Adrenal gland (tissue), 9 donors: ENCODE measurements at regions not wholly inside any gene's neighbourhood (a gene's known extent, or its start where the extent isn't known, plus 50 kb on each side); places are given as distances from the start of the nearest gene placed in this dataset.

Experiments
- DNase-seq, 7 donors: peaks; one replicate each; pipeline ENCODE4 v3.0.0-alpha.2; 2019 to 2020
- H3K27ac ChIP-seq, 5 donors: fragments of 200-600 bp; sonication (generic) in 4 of 5; 1 replicate in 3 of 5; 2 replicates in 2 of 5; pipeline versions ENCODE4 v1.5.1 to v1.8.0; 2016 to 2020; ENCODE audit warnings: mild to moderate bottlenecking in 1 of 5
- H3K27me3 ChIP-seq: fragments of 200-600 bp; 2 replicates; pipeline ENCODE4 v1.8.0; 2021
- H3K36me3 ChIP-seq, 2 donors: fragments of 200-600 bp; replicated peaks in 1 of 2; 1 replicate in 1 of 2; 2 replicates in 1 of 2; pipeline versions ENCODE4 v1.5.1 to v1.8.0; 2018 to 2022
- H3K4me1 ChIP-seq, 2 donors: fragments of 200-600 bp; replicated peaks in 1 of 2; 1 replicate in 1 of 2; 2 replicates in 1 of 2; pipeline versions ENCODE4 v1.5.1 to v1.8.0; 2018 to 2021
- H3K4me3 ChIP-seq, 4 donors: fragments of 200-600 bp; sonication (generic) in 3 of 4; one replicate each; pipeline ENCODE4 v1.5.1; 2016 to 2018
- H3K9me3 ChIP-seq, 3 donors: fragments of 200-600 bp; sonication (generic) in 1 of 3; replicated peaks in 1 of 3; 1 replicate in 2 of 3; 2 replicates in 1 of 3; pipeline versions ENCODE4 v1.5.1 to v1.8.0; 2016 to 2021
- POLR2A ChIP-seq, 2 donors: fragments of 450-650 bp; IDR thresholded peaks; one replicate each; pipeline ENCODE4 v1.6.1; 2017; ENCODE audit warnings: antibody characterized with exemption in 2 of 2, mild to moderate bottlenecking in 2 of 2, moderate library complexity in 1 of 2
- WGBS, 4 donors: extraction: QIAGEN DNeasy Blood & Tissue Kit in 2 of 4; methylation state at CpG; one replicate each; pipeline versions ENCODE4 v1.1.5 to v1.1.7; 2013 to 2017; 5-methylcytosine and 5-hydroxymethylcytosine counted together
- intact Hi-C, 2 donors: fragments of 100-400 bp; cut with DNase I; formaldehyde crosslinking; loops; one replicate each; pipeline versions ENCODE4 v1.14.1 to v1.15.0; 2022 to 2023
- TF ChIP-seq, protein P1 (sequence below), 6 experiments: fragments of 450-650 bp in 4 of 6; fragments of 200-600 bp in 2 of 6; sonication (generic) in 1 of 6; IDR thresholded peaks; 1 replicate in 5 of 6; 2 replicates in 1 of 6; pipeline versions ENCODE4 v1.5.1 to v1.8.0; 2016 to 2021; ENCODE audit warnings: antibody characterized with exemption in 6 of 6, mild to moderate bottlenecking in 2 of 6, moderate library complexity in 1 of 6
- donor health status: healthy with polysubstance abuse.
- donor health status: Bipolar disorder and iron deficiency.
- donor health status: DM: yes; HTN: yes; CAD: no.
- donor health status: DM: no; HTN: no; CAD: no.
- donor health status: DM: no; HTN: no; CAD: no.

DNA sequence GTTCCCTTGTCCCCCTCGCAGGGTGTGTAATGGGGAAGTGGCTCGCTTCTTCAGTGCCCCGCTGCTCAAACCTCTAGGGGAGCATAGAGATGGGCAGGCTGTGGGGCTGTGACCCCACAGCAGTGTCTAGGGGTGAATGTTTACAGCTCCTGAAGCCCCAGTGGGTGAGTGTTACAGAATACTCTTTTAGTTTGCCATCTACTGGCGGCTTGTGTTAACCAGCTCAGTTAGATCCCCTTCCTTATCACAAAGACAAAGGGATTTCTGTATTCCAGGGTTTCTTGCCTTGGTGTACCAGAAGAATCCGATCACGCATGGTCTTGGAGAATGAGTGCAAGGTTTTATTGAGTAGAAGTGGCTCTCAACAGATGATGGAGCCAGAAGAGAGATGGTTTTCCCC is 108.1 kb upstream of the IQCM start:
- Histone ChIP-seq H3K4me1 (no peaks in the 10 kb centered on the region), H3K4me3 (no peak overlapping the region), H3K36me3 (no peaks in the 10 kb centered on the region), H3K27ac (no peak overlapping the region), H3K27me3 (no peaks in the 10 kb centered on the region), H3K9me3 (no peaks in the 10 kb centered on the region)
- intact Hi-C loops, result no loop called here
- DNase-seq, result no peak
- TF ChIP-seq, protein P1, sequence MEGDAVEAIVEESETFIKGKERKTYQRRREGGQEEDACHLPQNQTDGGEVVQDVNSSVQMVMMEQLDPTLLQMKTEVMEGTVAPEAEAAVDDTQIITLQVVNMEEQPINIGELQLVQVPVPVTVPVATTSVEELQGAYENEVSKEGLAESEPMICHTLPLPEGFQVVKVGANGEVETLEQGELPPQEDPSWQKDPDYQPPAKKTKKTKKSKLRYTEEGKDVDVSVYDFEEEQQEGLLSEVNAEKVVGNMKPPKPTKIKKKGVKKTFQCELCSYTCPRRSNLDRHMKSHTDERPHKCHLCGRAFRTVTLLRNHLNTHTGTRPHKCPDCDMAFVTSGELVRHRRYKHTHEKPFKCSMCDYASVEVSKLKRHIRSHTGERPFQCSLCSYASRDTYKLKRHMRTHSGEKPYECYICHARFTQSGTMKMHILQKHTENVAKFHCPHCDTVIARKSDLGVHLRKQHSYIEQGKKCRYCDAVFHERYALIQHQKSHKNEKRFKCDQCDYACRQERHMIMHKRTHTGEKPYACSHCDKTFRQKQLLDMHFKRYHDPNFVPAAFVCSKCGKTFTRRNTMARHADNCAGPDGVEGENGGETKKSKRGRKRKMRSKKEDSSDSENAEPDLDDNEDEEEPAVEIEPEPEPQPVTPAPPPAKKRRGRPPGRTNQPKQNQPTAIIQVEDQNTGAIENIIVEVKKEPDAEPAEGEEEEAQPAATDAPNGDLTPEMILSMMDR (IDR thresholded peaks at IDR 0.05), result no peak
- TF ChIP-seq POLR2A (IDR thresholded peaks at IDR 0.05), result no peak
- WGBS, 4 donors, result 72 to 92% (median 86%) methylated on average over 6 of the region's 6 CpGs

DNA sequence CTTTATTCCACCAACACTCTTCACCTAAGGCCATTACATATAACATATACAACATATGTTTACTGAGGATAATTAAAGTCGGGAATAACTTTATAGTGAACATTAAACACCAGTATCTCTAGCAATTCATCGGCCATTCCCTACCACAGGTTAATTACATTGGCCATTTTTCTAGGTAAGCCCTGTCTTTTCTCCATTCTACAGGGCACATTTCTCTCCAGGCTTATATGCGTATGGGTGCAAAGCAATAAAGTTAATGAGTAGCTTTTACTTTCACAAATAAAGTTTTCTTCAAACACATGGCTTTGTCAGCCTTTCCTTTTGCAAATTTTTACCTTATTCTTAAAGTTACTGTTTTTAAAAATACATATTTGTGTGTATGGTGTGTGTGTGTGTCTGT is 111.9 kb upstream of the IQCM start:
- Histone ChIP-seq H3K4me1 (no peaks in the 10 kb centered on the region), H3K27ac (no peak overlapping the region), H3K9me3 (no peaks in the 10 kb centered on the region), H3K27me3 (no peaks in the 10 kb centered on the region), H3K36me3 (no peaks in the 10 kb centered on the region), H3K4me3 (no peak overlapping the region)
- intact Hi-C loops, result no loop called here
- TF ChIP-seq, protein P1 (IDR thresholded peaks at IDR 0.05), result no peak
- TF ChIP-seq POLR2A (IDR thresholded peaks at IDR 0.05), result no peak
- DNase-seq, result no peak
- 74 to 85% (median 83%) methylated on average over 3 of the region's 3 CpGs for WGBS, 4 donors

GRCh38 chr4:149928507-149928906 is 112.9 kb upstream of the IQCM start:
- TF ChIP-seq POLR2A (IDR thresholded peaks at IDR 0.05), result no peak
- TF ChIP-seq, protein P1 (IDR thresholded peaks at IDR 0.05), result no peak
- 72 to 81% (median 79%) methylated on average over 1 of the region's 1 CpG for WGBS, 4 donors

GRCh38 chr4:149931431-149931830 is 115.8 kb upstream of the IQCM start:
- no peaks in the 10 kb centered on the region for H3K27me3 ChIP-seq
- no peak for DNase-seq
- intact Hi-C loops, result no loop called here
- no peaks in the 10 kb centered on the region for H3K4me1 ChIP-seq
- H3K36me3 ChIP-seq, result no peaks in the 10 kb centered on the region
- no peak overlapping the region for H3K27ac ChIP-seq
- TF ChIP-seq, protein P1 (IDR thresholded peaks at IDR 0.05), result no peak
- TF ChIP-seq POLR2A (IDR thresholded peaks at IDR 0.05), result no peak
- H3K4me3 ChIP-seq, result no peak overlapping the region
- no peaks in the 10 kb centered on the region for H3K9me3 ChIP-seq
- 69 to 93% (median 76%) methylated on average over 2 of the region's 2 CpGs for WGBS, 4 donors

More at GRCh38 chr4:149928507-149928906, 112.9 kb upstream of the IQCM start:
- DNase-seq, result no peak
- Histone ChIP-seq H3K4me3 (no peak overlapping the region), H3K27me3 (no peaks in the 10 kb centered on the region), H3K27ac (no peak overlapping the region), H3K36me3 (no peaks in the 10 kb centered on the region), H3K4me1 (no peaks in the 10 kb centered on the region), H3K9me3 (no peaks in the 10 kb centered on the region)
- intact Hi-C loops, result no loop called here
